ENCODE measurements at regions not wholly inside any gene's neighbourhood (a gene's known extent, or its start where the extent isn't known, plus 50 kb on each side); places are given as distances from the start of the nearest gene placed in this dataset.

GRCh38 chr11:40062616-40063015, 1396.8 kb downstream of the LRRC4C start:
- DNase-seq = no peak

GRCh38 chr11:40061221-40061620, 1398.2 kb downstream of the LRRC4C start:
- DNase-seq = no peak

- DNase-seq = no peak
These were observed 1404.8 kb downstream of the LRRC4C start for GRCh38 chr11:40054631-40055030.

GRCh38 chr11:40045312-40045711, 1414.1 kb downstream of the LRRC4C start:
- no peak for DNase-seq

- DNase-seq = no peak
These were observed 1422.4 kb downstream of the LRRC4C start for GRCh38 chr11:40037005-40037404.

- no peak for DNase-seq
These were observed 1427.1 kb downstream of the LRRC4C start for GRCh38 chr11:40032331-40032730.

GRCh38 chr11:40030867-40031266, 1428.6 kb downstream of the LRRC4C start:
- DNase-seq = no peak

- DNase-seq = no peak
These were observed 1430.1 kb downstream of the LRRC4C start for GRCh38 chr11:40029391-40029790.

GRCh38 chr11:40027720-40028119, 1431.7 kb downstream of the LRRC4C start:
- no peak for DNase-seq

- DNase-seq = no peak
These were observed 1435.7 kb downstream of the LRRC4C start for GRCh38 chr11:40023724-40024123.

- no peak for DNase-seq
These were observed 1449.4 kb downstream of the LRRC4C start for GRCh38 chr11:40010011-40010410.

GRCh38 chr11:39992551-39992950, 1466.9 kb downstream of the LRRC4C start:
- DNase-seq = no peak

- no peak for DNase-seq
These were observed 1469.0 kb downstream of the LRRC4C start for GRCh38 chr11:39990421-39990831.

GRCh38 chr11:39975091-39975490, 1484.4 kb downstream of the LRRC4C start:
- no peak for DNase-seq

GRCh38 chr11:39972461-39972860, 1487.0 kb downstream of the LRRC4C start:
- DNase-seq = no peak

- no peak for DNase-seq
These were observed 1487.5 kb downstream of the LRRC4C start for GRCh38 chr11:39971938-39972337.

GRCh38 chr11:39968071-39968470, 1491.4 kb downstream of the LRRC4C start:
- no peak for DNase-seq

GRCh38 chr11:39965701-39966100, 1493.8 kb downstream of the LRRC4C start:
- DNase-seq = no peak

- no peak for DNase-seq
These were observed 1499.2 kb downstream of the LRRC4C start for GRCh38 chr11:39960206-39960605.

- no peak for DNase-seq
These were observed 1526.5 kb downstream of the LRRC4C start for GRCh38 chr11:39932966-39933365.

- DNase-seq = no peak
These were observed 1542.2 kb downstream of the LRRC4C start for GRCh38 chr11:39917256-39917655.

GRCh38 chr11:39910087-39910486, 1549.4 kb downstream of the LRRC4C start:
- no peak for DNase-seq

- no peak for DNase-seq
These were observed 1598.5 kb downstream of the LRRC4C start for GRCh38 chr11:39860931-39861330.

GRCh38 chr11:39817241-39817640, 1642.2 kb downstream of the LRRC4C start:
- no peak for DNase-seq

GRCh38 chr11:39810358-39810757, 1649.1 kb downstream of the LRRC4C start:
- DNase-seq = no peak

- no peak for DNase-seq
These were observed 1649.6 kb downstream of the LRRC4C start for GRCh38 chr11:39809833-39810232.

Data from C1 segment of cervical spinal cord (tissue), 14 donors.